HEK293 (cell line): ENCODE measurements at regions not wholly inside any gene's neighbourhood (a gene's known extent, or its start where the extent isn't known, plus 50 kb on each side); places are given as distances from the start of the nearest gene placed in this dataset.

Experiments
- CTCF ChIA-PET: fragments of 350-600 bp; formaldehyde crosslinking; extraction: SDS; loops from one replicate; lab custom pipeline; 2021; ENCODE audit warnings: antibody characterized with exemption; lab: Yijun Ruan, JAX
- POLR2A ChIA-PET: fragments of 300-600 bp; formaldehyde crosslinking; extraction: SDS; loops from one replicate; lab custom pipeline; 2020; ENCODE audit warnings: antibody characterized with exemption, inconsistent platforms; lab: Yijun Ruan, JAX
- H3K27ac ChIP-seq: fragments of 200-500 bp; sonication (Bioruptor generic); 2 replicates; pipeline ENCODE4 v1.5.1; 2014; ENCODE audit warnings: low read depth, low read length, control low read depth, inconsistent platforms; ENCODE audit errors: extremely low read depth
- H3K36me3 ChIP-seq, 2 experiments: fragments of 200-500 bp in 1 of 2; sonication (Bioruptor generic) in 1 of 2; 1 replicate in 1 of 2; 2 replicates in 1 of 2; pipeline ENCODE4 v1.5.1; 2014 to 2017; ENCODE audit warnings: inconsistent platforms in 2 of 2, low read length in 2 of 2; ENCODE audit not compliant: control insufficient read depth in 2 of 2, insufficient read depth in 1 of 2
- H3K4me1 ChIP-seq: fragments of 200-500 bp; sonication (Bioruptor generic); 2 replicates; pipeline ENCODE4 v1.5.1; 2014; ENCODE audit warnings: mild to moderate bottlenecking, low read length, inconsistent platforms; ENCODE audit not compliant: control insufficient read depth, insufficient read depth
- H3K4me3 ChIP-seq: 2 replicates; pipeline ENCODE4 v1.5.1; 2011; ENCODE audit warnings: low read depth, mild to moderate bottlenecking, control low read depth, low read length, moderate library complexity
- H3K9me3 ChIP-seq: fragments of 200-500 bp; sonication (Bioruptor generic); 2 replicates; pipeline ENCODE4 v1.5.1; 2014; ENCODE audit warnings: low read depth, low read length, inconsistent platforms; ENCODE audit not compliant: control insufficient read depth, insufficient read depth
- BCL11B ChIP-seq: fragments of 450-650 bp; formaldehyde crosslinking; IDR thresholded peaks from 2 replicates; pipeline ENCODE4 v1.5.1; 2016; ENCODE audit warnings: low read depth, missing biosample characterization, missing genetic modification characterization
- CTCF ChIP-seq: fragments of 450-650 bp; formaldehyde crosslinking; IDR thresholded peaks from 2 replicates; pipeline ENCODE4 v1.5.1; 2016; ENCODE audit warnings: missing biosample characterization, missing genetic modification characterization
- HOXD13 ChIP-seq: sonication (generic); formaldehyde crosslinking; IDR thresholded peaks from 2 replicates; pipeline ENCODE4 v1.8.0; 2022; ENCODE audit warnings: missing genetic modification reagents, borderline replicate concordance
- INSM2 ChIP-seq: fragments of 450-650 bp; formaldehyde crosslinking; IDR thresholded peaks from 2 replicates; pipeline ENCODE4 v1.5.1; 2016; ENCODE audit warnings: missing biosample characterization, missing genetic modification characterization
- RBAK ChIP-seq: fragments of 450-650 bp; formaldehyde crosslinking; IDR thresholded peaks from 2 replicates; pipeline ENCODE4 v1.5.1; 2016; ENCODE audit warnings: missing biosample characterization, missing genetic modification characterization
- REPIN1 ChIP-seq: fragments of 450-650 bp; formaldehyde crosslinking; IDR thresholded peaks from 2 replicates; pipeline ENCODE4 v1.5.1; 2017; ENCODE audit warnings: missing biosample characterization, missing genetic modification characterization, low read depth
- TCF7L2 ChIP-seq: IDR thresholded peaks from 2 replicates; pipeline ENCODE4 v1.6.1; 2011; ENCODE audit warnings: low read depth, mild to moderate bottlenecking, inconsistent platforms, low read length, moderate library complexity, borderline replicate concordance
- YY1 ChIP-seq: fragments of 450-650 bp; formaldehyde crosslinking; IDR thresholded peaks from 2 replicates; pipeline ENCODE4 v1.5.1; 2018; ENCODE audit warnings: missing biosample characterization, missing genetic modification characterization
- ZBTB11 ChIP-seq: fragments of 450-650 bp; formaldehyde crosslinking; conservative IDR thresholded peaks from 2 replicates; pipeline ENCODE4 v1.5.1; 2016; ENCODE audit warnings: low read depth, missing biosample characterization, missing genetic modification characterization
- ZNF132 ChIP-seq: fragments of 450-650 bp; formaldehyde crosslinking; IDR thresholded peaks from 2 replicates; pipeline ENCODE4 v1.5.1; 2017; ENCODE audit warnings: missing biosample characterization, missing genetic modification characterization, borderline replicate concordance
- ZNF157 ChIP-seq: fragments of 450-650 bp; formaldehyde crosslinking; IDR thresholded peaks from 2 replicates; pipeline ENCODE4 v1.5.1; 2016; ENCODE audit warnings: missing biosample characterization, missing genetic modification characterization
- ZNF184 ChIP-seq: fragments of 450-650 bp; IDR thresholded peaks from 2 replicates; pipeline ENCODE4 v1.5.1; 2018; ENCODE audit warnings: missing biosample characterization, mild to moderate bottlenecking, missing genetic modification characterization
- ZNF214 ChIP-seq: fragments of 450-650 bp; formaldehyde crosslinking; IDR thresholded peaks from 2 replicates; pipeline ENCODE4 v1.5.1; 2017; ENCODE audit warnings: missing biosample characterization, mild to moderate bottlenecking, missing genetic modification characterization, borderline replicate concordance
- ZNF366 ChIP-seq: fragments of 450-650 bp; formaldehyde crosslinking; conservative IDR thresholded peaks from 2 replicates; pipeline ENCODE4 v1.5.1; 2016; ENCODE audit warnings: missing biosample characterization, missing genetic modification characterization
- ZNF433 ChIP-seq: fragments of 450-650 bp; formaldehyde crosslinking; IDR thresholded peaks from 2 replicates; pipeline ENCODE4 v1.5.1; 2016; ENCODE audit warnings: missing biosample characterization, missing genetic modification characterization, low read depth
- ZNF544 ChIP-seq: fragments of 450-650 bp; formaldehyde crosslinking; IDR thresholded peaks from 2 replicates; pipeline ENCODE4 v1.5.0; 2017; ENCODE audit warnings: missing biosample characterization, missing genetic modification characterization
- ZNF548 ChIP-seq: fragments of 450-650 bp; formaldehyde crosslinking; IDR thresholded peaks from 2 replicates; pipeline ENCODE4 v1.5.1; 2016; ENCODE audit warnings: missing biosample characterization, missing genetic modification characterization
- ZNF707 ChIP-seq: fragments of 450-650 bp; formaldehyde crosslinking; IDR thresholded peaks from 2 replicates; pipeline ENCODE4 v1.5.1; 2016; ENCODE audit warnings: missing biosample characterization, missing genetic modification characterization
- TF ChIP-seq, protein P1 (sequence below): fragments of 450-650 bp; formaldehyde crosslinking; IDR thresholded peaks from 2 replicates; pipeline ENCODE4 v1.5.1; 2016; ENCODE audit warnings: missing biosample characterization, missing genetic modification characterization, low read depth
- TF ChIP-seq, protein P2 (sequence below): fragments of 450-650 bp; formaldehyde crosslinking; IDR thresholded peaks from 2 replicates; pipeline ENCODE4; 2016; ENCODE audit warnings: missing biosample characterization, missing genetic modification characterization
- TF ChIP-seq, protein P3 (sequence below): fragments of 450-650 bp; formaldehyde crosslinking; IDR thresholded peaks from 2 replicates; pipeline ENCODE4 v1.5.1; 2017; ENCODE audit warnings: missing biosample characterization, missing genetic modification characterization

DNA sequence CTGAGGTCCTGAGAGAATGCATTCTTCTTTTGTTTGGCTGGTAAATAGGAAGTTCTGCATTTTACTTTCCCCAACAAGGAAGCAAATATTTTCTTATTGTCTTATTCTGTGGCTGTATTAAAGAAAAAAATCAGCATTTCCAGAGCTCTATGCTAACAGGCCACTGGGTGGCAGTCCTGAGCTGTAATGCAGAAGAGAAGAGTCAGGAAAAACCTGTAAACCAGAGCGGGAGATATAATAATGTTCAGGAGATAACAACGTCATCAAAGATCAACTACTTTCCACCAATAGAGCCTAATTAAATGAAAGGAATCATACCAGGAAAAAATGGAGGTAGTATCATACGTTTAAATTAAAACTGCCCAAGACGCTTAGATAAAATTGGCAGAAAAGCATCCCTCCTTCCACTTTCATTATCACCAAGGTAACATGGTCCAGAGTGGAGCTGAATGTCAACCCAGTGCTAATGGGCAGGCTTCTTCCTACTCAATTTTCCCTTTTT, 55.6 kb upstream of the CARMIL1 start (continued):
- TF ChIP-seq, protein P1, sequence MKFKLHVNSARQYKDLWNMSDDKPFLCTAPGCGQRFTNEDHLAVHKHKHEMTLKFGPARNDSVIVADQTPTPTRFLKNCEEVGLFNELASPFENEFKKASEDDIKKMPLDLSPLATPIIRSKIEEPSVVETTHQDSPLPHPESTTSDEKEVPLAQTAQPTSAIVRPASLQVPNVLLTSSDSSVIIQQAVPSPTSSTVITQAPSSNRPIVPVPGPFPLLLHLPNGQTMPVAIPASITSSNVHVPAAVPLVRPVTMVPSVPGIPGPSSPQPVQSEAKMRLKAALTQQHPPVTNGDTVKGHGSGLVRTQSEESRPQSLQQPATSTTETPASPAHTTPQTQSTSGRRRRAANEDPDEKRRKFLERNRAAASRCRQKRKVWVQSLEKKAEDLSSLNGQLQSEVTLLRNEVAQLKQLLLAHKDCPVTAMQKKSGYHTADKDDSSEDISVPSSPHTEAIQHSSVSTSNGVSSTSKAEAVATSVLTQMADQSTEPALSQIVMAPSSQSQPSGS (tag by site-specific recombination), result no peak
- TF ChIP-seq ZNF366, result peak; percentile 70

GRCh38 chr6:25224242-25224641, 54.9 kb upstream of the CARMIL1 start:
- no peak overlapping the region for H3K27ac ChIP-seq
- H3K9me3 ChIP-seq, result no peaks in the 10 kb centered on the region
- ChIA-PET POLR2A (interaction anchor here (1.1 kb wide), 1 partner anchor 41 kb away, joined by 5 read pairs; no protein-coding TSS in a partner anchor), CTCF (interaction anchor here (0.6 to 3.7 kb wide), 32 partner anchors 8 to 667 kb away, joined by 3 to 49 read pairs (median 5); partner anchors contain the start of gene CARMIL1)
- no peak for TF ChIP-seq CTCF (tag by site-specific recombination)
- TF ChIP-seq ZNF157 (tag by site-specific recombination), result no peak
- TF ChIP-seq ZNF548 (tag by site-specific recombination), result no peak
- TF ChIP-seq ZNF433, result no peak
- no peak for TF ChIP-seq HOXD13 (CRISPR knock-in tag)
- TF ChIP-seq REPIN1, result no peak
- no peak for TF ChIP-seq TCF7L2
- TF ChIP-seq, protein P2, sequence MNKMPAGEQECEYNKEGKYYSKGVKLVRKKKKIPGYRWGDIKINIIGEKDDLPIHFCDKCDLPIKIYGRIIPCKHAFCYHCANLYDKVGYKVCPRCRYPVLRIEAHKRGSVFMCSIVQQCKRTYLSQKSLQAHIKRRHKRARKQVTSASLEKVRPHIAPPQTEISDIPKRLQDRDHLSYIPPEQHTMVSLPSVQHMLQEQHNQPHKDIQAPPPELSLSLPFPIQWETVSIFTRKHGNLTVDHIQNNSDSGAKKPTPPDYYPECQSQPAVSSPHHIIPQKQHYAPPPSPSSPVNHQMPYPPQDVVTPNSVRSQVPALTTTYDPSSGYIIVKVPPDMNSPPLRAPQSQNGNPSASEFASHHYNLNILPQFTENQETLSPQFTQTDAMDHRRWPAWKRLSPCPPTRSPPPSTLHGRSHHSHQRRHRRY (tag by site-specific recombination), result no peak
- no peak for TF ChIP-seq ZNF214 (tag by site-specific recombination)
- no peak for TF ChIP-seq ZNF184 (tag by site-specific recombination)
- TF ChIP-seq, protein P3, sequence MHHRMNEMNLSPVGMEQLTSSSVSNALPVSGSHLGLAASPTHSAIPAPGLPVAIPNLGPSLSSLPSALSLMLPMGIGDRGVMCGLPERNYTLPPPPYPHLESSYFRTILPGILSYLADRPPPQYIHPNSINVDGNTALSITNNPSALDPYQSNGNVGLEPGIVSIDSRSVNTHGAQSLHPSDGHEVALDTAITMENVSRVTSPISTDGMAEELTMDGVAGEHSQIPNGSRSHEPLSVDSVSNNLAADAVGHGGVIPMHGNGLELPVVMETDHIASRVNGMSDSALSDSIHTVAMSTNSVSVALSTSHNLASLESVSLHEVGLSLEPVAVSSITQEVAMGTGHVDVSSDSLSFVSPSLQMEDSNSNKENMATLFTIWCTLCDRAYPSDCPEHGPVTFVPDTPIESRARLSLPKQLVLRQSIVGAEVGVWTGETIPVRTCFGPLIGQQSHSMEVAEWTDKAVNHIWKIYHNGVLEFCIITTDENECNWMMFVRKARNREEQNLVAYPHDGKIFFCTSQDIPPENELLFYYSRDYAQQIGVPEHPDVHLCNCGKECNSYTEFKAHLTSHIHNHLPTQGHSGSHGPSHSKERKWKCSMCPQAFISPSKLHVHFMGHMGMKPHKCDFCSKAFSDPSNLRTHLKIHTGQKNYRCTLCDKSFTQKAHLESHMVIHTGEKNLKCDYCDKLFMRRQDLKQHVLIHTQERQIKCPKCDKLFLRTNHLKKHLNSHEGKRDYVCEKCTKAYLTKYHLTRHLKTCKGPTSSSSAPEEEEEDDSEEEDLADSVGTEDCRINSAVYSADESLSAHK (tag by site-specific recombination), result no peak
- no peak for TF ChIP-seq ZNF707 (tag by site-specific recombination)
- no peak for TF ChIP-seq BCL11B (tag by site-specific recombination)
- TF ChIP-seq ZNF544 (tag by site-specific recombination), result no peak
- TF ChIP-seq RBAK, result no peak
- TF ChIP-seq ZNF132 (tag by site-specific recombination), result no peak
- no peak for TF ChIP-seq ZBTB11
- no peak for TF ChIP-seq INSM2
- no peak for TF ChIP-seq YY1
- H3K36me3 ChIP-seq, result no peaks in the 10 kb centered on the region
- peaks cover 9% of the 10 kb centered on the region for H3K4me1 ChIP-seq
- H3K4me3 ChIP-seq, result no peak overlapping the region
